Peyer's patch (tissue), 4 donors: ENCODE measurements at regions not wholly inside any gene's neighbourhood (a gene's known extent, or its start where the extent isn't known, plus 50 kb on each side); places are given as distances from the start of the nearest gene placed in this dataset.

ENCODE experiments used
- POLR2A ChIP-seq, 2 donors: fragments of 450-650 bp; IDR thresholded peaks; one replicate each; pipeline ENCODE4 v1.5.1; 2017; ENCODE audit warnings: antibody characterized with exemption in 2 of 2, mild to moderate bottlenecking in 2 of 2, moderate library complexity in 2 of 2
- TF ChIP-seq, protein P1 (sequence below), 6 experiments: fragments of 450-650 bp in 4 of 6; fragments of 200-600 bp in 2 of 6; sonication (generic) in 1 of 6; IDR thresholded peaks; one replicate each; pipeline ENCODE4 v1.5.1; 2017 to 2019; ENCODE audit warnings: antibody characterized with exemption in 6 of 6, mild to moderate bottlenecking in 3 of 6, moderate library complexity in 1 of 6

DNA sequence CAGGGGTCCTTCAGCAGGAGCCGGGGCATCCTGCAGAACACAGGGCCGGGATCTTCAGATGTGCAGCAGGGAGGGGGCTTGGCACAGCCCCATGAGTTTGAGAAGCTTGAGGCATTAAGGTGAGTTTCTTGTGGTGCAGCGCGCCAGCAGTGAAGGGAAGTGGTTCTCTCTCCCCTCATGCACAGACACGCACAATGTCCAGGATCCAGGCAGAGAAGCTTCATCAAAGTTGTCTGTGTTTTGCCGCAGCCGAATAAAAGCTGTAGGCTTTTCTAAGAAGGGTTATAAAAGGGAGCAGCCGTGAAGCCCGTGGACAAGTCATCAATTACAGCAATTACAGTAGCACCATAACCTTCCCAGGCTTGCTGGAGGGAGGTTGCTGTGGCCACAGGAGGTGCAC, 491.0 kb upstream of the CDH4 start:
- TF ChIP-seq, protein P1, sequence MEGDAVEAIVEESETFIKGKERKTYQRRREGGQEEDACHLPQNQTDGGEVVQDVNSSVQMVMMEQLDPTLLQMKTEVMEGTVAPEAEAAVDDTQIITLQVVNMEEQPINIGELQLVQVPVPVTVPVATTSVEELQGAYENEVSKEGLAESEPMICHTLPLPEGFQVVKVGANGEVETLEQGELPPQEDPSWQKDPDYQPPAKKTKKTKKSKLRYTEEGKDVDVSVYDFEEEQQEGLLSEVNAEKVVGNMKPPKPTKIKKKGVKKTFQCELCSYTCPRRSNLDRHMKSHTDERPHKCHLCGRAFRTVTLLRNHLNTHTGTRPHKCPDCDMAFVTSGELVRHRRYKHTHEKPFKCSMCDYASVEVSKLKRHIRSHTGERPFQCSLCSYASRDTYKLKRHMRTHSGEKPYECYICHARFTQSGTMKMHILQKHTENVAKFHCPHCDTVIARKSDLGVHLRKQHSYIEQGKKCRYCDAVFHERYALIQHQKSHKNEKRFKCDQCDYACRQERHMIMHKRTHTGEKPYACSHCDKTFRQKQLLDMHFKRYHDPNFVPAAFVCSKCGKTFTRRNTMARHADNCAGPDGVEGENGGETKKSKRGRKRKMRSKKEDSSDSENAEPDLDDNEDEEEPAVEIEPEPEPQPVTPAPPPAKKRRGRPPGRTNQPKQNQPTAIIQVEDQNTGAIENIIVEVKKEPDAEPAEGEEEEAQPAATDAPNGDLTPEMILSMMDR (IDR thresholded peaks at IDR 0.05): no peak
- TF ChIP-seq POLR2A (IDR thresholded peaks at IDR 0.05): no peak
